ENCODE measurements at regions not wholly inside any gene's neighbourhood (a gene's known extent, or its start where the extent isn't known, plus 50 kb on each side); places are given as distances from the start of the nearest gene placed in this dataset.

- TF ChIP-seq CTCF (IDR thresholded peaks at IDR 0.05) (no peak), POLR2A (IDR thresholded peaks at IDR 0.05) (no peak)
These were observed 463.7 kb upstream of the FSIP2 start for GRCh38 chr2:185274718-185275484.

Measured in esophagus squamous epithelium (tissue), 4 donors.